T47D (cell line): ENCODE measurements at regions not wholly inside any gene's neighbourhood (a gene's known extent, or its start where the extent isn't known, plus 50 kb on each side); places are given as distances from the start of the nearest gene placed in this dataset.

Experiments used
- DNase-seq, 2 experiments: peaks; one replicate each; pipeline versions ENCODE4 v3.0.0 to v3.0.0-alpha.2; 2011 to 2012; ENCODE audit warnings: low read depth in 1 of 2, low spot score in 1 of 2
- JUND ChIP-seq: IDR thresholded peaks from 2 replicates; pipeline ENCODE4 v1.6.1; 2012; ENCODE audit warnings: low read depth
- in situ Hi-C: cut with HindIII; loops from 2 replicates; pipeline ENCODE4 v1.10.0; 2016; ENCODE audit warnings: low sequenced_read_pairs, low pct_unique_long_range_greater_than_20kb

DNA sequence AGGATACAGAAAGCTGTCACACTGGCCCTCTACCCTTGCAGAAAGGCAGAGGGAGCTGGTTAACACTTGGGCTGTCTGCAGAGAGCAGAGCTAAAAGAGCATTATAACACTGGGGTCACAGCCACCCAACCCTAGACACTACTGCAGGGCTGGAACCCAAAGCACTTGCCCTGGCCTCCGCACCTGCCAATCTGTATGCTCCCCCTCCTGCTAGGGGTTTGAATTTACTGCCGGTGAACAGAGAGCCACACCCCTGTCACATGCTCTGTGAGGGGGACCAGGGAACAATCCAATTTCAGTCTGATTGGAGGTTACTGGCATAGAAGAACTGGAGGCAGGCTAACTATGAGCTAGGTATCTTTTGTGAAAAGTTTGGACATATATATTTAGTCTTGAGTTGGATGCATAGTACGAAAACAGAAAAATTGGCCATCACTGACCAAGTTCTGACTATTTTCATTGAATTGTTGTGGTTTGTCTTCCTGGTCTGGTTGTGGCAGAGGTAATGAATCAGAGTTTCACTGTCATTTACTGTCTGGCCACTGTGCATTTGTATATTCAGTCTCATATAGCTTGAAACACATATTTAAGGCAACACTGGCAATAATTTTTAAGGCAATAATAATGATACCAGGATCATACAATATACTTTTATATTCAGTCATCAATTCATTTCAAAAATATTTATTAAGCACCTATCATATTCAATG, 504.3 kb upstream of the ATXN8OS start:
- TF ChIP-seq JUND, result no peak
- in situ Hi-C loops, result no loop called here
- DNase-seq, result no peak

DNA sequence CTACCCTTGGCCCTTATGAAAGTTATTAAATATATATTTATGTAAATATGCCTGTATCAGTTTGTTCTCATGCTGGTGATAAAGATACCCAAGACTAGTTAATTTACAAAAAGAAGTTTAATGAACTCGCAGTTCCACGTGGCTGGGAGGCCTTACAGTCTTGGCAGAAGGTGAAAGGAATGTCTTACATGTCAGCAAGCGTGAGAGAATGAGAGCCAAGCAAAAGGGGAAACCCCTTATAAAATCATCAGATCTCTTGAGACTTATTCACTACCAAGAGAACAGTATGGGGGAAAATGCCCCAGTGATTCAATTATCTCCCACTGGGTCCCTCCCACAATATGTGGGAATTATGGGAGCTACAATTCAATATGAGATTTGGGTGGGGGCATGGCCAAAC, 506.0 kb upstream of the ATXN8OS start:
- in situ Hi-C loops, result no loop called here
- TF ChIP-seq JUND, result no peak
- no peak for DNase-seq

DNA sequence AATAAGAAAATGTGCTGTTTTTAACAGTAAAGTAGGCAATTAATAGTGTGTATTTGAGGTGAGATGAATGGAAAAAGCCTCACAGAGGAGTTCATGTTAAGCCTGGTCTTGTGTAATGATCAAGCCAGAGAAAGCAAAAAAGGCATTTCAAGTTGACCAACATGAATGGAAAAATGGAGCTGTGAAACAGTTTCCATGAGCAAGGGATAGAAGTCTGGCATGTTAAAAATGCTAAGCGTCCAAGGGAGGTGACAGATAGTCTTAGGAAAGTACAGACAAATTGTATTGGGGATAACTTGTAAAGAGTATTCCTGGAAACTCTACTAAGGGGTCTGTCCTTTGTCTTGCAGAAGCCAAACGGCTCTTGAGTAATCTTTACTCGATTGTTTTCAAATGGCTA, 506.8 kb upstream of the ATXN8OS start:
- in situ Hi-C loops, result no loop called here
- DNase-seq, result no peak
- no peak for TF ChIP-seq JUND

DNA sequence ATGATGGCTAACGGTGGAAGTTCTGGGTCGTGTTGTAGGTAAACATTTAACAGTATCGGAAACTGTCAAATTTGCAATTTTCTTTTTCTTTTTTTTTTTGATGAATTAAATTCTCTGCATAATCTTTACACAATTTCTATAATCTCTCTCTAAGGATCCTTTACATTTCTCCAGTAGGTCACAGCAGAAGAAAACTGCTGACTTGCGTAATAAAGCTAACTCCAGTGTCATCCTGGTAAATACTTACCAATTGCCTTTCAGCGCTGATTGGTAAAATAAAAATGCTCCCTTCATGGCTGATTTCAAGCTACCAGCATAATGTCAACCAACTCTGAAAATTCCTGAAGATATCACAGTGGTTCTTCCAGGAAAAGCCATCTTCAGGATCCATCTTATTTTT, 510.5 kb upstream of the ATXN8OS start:
- no peak for TF ChIP-seq JUND
- in situ Hi-C loops, result no loop called here

DNA sequence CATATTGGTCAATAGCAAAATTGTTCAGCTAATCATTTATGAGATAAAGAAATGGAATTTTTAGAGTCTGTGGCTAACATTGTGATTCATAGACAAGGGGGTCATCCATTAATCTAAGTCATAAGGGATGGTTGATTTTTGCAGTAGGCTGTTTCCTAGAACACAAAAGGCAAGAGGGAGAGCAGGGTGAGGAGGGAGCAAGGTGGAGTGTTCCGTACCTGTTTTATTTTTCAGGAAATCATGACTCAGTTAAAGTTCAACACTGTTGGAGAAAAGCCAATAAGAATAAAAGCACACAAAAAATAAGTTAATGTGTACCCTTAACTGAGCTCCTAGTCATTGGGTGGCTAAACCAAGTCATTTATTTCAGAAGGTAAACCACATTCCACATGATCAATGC, 512.4 kb upstream of the ATXN8OS start:
- in situ Hi-C loops, result no loop called here
- TF ChIP-seq JUND, result no peak
- DNase-seq, result no peak

More for the DNA sequence above, 510.5 kb upstream of the ATXN8OS start:
- DNase-seq, result no peak

DNA sequence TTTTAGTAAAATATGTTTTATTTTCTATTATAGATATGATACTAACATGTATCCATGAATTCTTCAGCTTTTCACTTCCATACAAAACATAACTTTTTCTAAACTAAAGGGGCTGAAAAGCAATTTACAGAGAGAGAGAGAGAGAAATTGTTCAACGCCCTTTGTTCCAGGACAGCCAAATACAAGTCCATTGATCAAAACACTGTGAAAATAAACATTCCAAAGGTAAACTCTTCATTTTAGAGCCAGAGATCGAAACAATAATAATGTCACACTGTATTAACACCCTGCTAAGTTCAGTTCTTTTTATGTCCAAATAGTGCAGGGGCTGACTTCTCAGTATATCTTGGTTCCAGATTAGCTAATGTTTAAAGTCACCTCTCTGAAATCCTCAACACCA, 516.2 kb upstream of the ATXN8OS start:
- no peak for DNase-seq
- in situ Hi-C loops, result no loop called here
- TF ChIP-seq JUND, result no peak

DNA sequence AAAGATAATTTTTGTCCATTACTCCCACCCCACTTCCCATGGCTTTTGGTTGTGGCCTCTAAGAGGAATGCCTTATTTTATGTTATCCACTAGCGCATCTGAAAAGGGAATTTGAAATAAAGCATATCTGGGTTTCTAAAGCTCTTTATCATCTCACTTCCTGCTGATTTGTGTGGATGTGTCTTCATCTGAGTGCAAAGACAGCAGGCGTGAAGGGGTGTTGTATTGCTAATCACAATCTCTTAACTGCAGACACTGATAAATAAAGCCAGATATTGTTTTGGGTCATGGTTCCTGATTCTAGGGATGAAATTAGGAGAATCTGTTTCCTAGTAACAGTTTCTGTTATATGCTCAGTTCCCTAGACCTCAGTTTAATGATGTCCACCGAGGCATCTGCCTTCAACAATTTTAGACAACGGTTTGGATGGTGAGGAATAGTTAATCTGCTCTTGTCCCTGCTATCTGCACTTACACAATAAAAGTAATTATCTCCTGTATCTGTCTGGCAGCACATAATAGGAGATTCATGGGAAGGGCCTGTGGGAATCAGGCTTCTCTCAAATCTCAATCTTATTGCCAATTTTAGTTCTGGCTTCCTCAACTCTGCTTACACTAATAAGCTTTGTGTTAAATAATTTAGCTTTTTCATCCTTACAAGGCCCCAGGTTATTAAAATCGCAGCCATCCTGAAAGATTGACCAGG, 517.9 kb upstream of the ATXN8OS start:
- TF ChIP-seq JUND, result no peak

DNA sequence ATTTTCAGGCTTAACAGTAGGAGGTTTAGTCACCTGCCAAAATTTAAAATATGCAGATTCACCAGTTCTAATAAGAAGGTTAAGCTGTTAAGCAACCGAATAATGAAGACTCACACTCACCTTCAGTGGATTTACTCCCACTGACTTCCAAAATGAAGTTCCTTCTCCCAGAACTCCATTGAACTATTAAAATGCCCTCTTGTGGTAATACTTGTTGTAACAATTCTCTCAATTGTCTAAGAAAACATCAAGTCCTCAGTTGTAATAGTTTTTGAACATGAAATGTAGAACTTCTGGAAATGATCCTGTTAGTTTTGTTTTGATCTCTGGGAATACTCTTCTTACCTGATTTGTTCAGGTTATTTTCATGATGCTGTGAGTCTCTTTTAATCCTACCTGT, 522.0 kb upstream of the ATXN8OS start:
- no peak for TF ChIP-seq JUND
- peak in 1 of 2 experiments; percentile 10 for DNase-seq
- in situ Hi-C loops, result no loop called here

More for the DNA sequence above, 517.9 kb upstream of the ATXN8OS start:
- in situ Hi-C loops, result no loop called here
- DNase-seq, result no peak

DNA sequence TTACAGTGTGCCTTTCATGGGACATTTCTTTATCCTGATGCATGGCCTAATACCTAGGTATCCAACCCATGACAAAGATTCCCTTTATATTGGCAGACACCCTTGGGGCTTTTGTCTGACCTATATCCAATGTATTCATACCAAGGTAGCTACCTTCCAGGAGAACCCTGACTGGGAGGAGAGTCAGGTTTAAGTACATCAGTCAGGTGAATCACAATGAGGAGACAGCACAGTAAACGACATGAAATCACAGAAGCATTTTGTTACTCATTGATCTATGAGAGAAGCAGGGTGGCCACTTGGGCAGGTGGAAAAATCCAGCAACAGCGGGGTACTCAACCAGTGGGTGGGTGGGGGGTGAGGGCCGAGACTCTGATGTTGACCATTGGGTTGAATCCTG, 527.4 kb upstream of the ATXN8OS start:
- TF ChIP-seq JUND, result no peak
- DNase-seq, result no peak
- in situ Hi-C loops, result no loop called here

DNA sequence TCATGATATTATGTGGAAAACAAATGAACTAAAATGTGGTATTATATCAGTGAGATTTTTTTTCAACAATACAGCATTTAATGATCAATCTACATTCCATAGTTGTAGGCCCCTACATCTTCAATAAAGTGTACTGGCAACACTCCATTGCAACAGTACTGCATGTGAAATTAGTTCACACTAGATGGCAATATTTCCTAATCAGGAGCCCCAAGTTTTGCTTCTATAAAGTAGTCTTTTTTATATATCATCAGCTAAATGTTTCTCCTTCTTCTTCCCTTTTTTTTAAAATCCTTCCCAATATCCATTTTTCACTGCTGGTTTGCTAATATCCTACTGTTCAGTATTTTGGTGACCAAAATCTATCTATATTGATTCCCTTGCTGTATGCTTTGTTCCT, 528.3 kb upstream of the ATXN8OS start:
- no peak for TF ChIP-seq JUND
- in situ Hi-C loops, result no loop called here
- DNase-seq, result peak in 1 of 2 experiments; percentile 30

DNA sequence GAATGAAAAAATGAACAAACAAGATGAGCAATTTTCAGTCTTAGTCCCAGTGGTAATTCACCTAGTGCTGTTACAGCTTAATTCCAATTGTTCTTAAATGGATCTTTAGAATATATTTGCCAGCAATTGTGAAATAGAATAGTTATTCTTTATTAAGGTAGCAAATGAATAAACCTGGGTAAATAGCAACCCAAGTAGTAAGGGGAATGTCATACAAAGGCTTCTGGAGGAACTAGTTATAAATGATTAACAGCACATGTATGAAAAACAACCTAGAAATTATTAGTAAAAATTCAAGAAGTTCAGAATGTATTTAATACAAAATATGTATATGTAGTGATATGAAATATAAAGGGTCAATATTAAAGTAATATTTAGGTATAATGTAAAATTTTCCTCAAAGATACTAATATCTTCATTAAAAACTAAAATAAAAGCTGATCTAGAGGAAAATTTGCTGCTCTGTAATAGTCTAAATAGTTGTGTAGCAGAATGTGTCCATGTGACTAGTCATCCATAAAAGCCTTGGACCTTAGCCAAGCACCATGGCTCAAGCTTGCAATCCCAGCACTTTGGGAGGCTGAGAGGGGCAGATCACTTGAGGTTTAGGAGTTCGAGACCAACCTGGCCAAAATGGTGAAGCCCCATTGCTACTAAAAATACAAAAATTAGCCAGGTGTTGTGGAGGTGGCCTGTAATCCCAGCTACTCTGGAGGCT, 535.9 kb upstream of the ATXN8OS start:
- no peak for DNase-seq
- in situ Hi-C loops, result no loop called here
- no peak for TF ChIP-seq JUND

DNA sequence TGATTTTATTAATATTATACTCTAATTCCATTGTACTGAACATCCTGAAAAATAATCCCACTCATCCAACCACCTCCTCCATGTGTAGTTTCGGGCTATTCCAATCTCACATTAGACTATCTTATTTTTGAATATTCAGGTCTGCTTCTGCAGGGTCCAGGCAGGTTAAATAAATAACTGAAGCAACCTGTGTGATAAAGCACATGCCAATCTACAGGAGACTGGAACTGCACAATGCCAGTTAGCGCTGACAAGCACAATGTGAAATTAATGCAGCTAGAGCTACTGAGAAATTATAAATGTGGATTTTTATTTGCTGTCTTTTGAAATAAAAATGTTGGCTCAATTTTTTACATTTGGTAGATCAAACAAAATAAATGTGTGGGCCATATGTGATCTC, 540.1 kb upstream of the ATXN8OS start:
- no peak for TF ChIP-seq JUND
- in situ Hi-C loops, result no loop called here
- no peak for DNase-seq

DNA sequence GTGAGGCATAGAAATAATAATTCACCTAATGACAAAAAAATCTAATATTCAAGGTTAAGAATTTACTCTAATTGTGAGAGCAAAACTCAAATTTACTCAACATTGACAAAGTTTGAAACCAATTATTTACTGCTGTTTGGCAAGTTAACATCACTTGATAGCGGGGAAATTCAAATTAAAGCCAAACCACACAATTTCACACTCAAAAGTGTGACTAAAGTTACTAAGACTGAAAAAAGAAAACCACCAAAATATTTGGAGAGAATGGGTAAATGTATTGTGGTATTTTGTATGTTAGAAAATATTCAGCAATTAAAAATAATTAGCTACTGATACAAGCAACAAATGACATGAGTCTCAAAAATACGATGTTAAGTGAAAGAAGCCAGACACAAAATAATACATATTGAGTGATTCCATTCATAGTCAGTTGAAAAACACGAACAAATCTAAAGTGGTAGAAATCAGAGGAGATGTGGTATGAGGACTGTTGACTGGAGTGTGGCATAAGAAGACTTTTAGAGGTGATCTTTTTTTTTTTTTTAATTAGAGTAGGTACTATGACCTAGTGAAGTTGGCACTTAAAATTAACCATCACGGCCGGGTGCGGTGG, 541.4 kb upstream of the ATXN8OS start:
- in situ Hi-C loops, result no loop called here
- DNase-seq, result no peak
- no peak for TF ChIP-seq JUND
